ENCODE measurements at regions not wholly inside any gene's neighbourhood (a gene's known extent, or its start where the extent isn't known, plus 50 kb on each side); places are given as distances from the start of the nearest gene placed in this dataset.
A peak's percentile ranks its signal among the peaks of the same experiment; 100 is the strongest.

DNA sequence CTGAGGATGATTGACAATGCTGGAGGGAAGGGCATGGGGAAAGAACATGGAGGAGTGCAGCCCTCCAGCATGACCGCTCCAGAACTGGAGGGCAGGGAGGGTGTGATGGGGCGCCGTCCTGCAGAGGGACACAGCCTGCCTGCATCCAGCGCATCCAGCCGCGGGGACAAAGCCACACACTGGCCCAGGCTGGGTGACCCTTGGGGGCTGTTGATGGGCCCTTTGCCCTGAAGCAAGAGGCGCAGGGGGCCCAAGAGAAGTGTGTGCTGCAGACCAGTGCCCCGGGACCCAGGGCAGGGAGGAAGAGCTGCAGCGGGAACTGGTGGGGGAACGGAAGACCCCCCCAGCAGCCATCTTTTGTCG, 169.8 kb upstream of the PPP1R26 start:
- no peak overlapping the region for H3K4me3 ChIP-seq (ENCODE audit: insufficient read depth, low read depth, low read length)
- H3K27me3 ChIP-seq (ENCODE audit: control insufficient read depth, insufficient read depth, low read length) = no peaks in the 10 kb centered on the region; the same call in 1 of the 2 replicates
- H3K36me3 ChIP-seq (replicated peaks; ENCODE audit: control insufficient read depth, insufficient read depth, low read length) = no peaks in the 10 kb centered on the region
- DNase-seq = peak; percentile 44

DNA sequence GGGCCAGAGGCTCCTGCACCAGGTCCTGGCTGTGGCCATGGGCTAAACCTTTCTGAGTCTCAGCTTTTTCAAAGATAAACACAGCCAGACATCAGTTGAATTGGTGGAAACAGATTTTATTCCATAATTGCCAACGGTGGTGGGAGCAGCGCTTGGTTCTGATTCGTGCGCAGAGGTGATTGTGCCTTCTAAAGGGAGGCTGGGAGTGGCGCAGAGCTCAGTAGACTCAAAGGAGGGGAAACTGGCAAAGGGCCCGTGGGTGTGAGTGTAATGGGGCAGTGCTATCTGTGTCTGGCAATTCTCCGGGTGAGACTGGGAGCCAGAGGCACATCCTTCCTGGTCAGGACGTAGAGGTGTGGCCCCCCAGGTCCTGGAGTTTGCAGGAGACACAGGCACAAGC, 169.4 kb upstream of the PPP1R26 start:
- DNase-seq = peak; percentile 24
- Histone ChIP-seq H3K4me3 (ENCODE audit: insufficient read depth, low read depth, low read length) (no peak overlapping the region), H3K36me3 (replicated peaks; ENCODE audit: control insufficient read depth, insufficient read depth, low read length) (no peaks in the 10 kb centered on the region), H3K27me3 (ENCODE audit: control insufficient read depth, insufficient read depth, low read length) (no peaks in the 10 kb centered on the region; the same call in 1 of the 2 replicates)

DNA sequence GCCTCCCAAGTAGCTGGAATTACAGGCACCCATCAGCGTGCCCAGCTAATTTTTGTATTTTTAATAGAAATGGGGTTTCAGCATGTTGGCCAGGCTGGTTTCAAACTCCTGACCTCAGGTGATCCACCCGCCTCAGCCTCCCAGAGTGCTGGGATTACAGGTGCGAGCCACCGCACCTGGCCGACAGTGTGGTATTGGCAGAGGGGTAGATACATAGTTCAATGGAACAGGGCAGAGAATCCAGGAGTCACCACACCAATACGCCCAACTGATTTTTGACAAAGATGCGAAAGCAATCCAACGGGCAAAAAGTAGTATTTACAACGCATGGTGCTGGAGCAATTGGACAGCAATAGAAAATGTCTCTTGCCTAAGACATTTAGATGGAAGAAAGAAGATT, 164.0 kb upstream of the PPP1R26 start:
- no peak overlapping the region for H3K4me3 ChIP-seq (ENCODE audit: insufficient read depth, low read depth, low read length)
- no peak for DNase-seq
- no peaks in the 10 kb centered on the region for H3K36me3 ChIP-seq (replicated peaks; ENCODE audit: control insufficient read depth, insufficient read depth, low read length)
- H3K27me3 ChIP-seq (ENCODE audit: control insufficient read depth, insufficient read depth, low read length) = no peaks in the 10 kb centered on the region

- Histone ChIP-seq H3K27me3 (ENCODE audit: control insufficient read depth, insufficient read depth, low read length) (no peaks in the 10 kb centered on the region), H3K36me3 (replicated peaks; ENCODE audit: control insufficient read depth, insufficient read depth, low read length) (no peaks in the 10 kb centered on the region), H3K4me3 (ENCODE audit: insufficient read depth, low read depth, low read length) (no peak overlapping the region)
- peak; percentile 13 for DNase-seq
Measured at GRCh38 chr9:135320331-135320730, 159.3 kb upstream of the PPP1R26 start.

- DNase-seq = peak; percentile 28
- Histone ChIP-seq H3K36me3 (replicated peaks; ENCODE audit: control insufficient read depth, insufficient read depth, low read length) (no peaks in the 10 kb centered on the region), H3K27me3 (ENCODE audit: control insufficient read depth, insufficient read depth, low read length) (no peaks in the 10 kb centered on the region), H3K4me3 (ENCODE audit: insufficient read depth, low read depth, low read length) (no peak overlapping the region)
Measured at GRCh38 chr9:135320943-135321342, 158.6 kb upstream of the PPP1R26 start.

GRCh38 chr9:135321580-135321979, 158.0 kb upstream of the PPP1R26 start:
- H3K36me3 ChIP-seq (replicated peaks; ENCODE audit: control insufficient read depth, insufficient read depth, low read length) = no peaks in the 10 kb centered on the region
- no peaks in the 10 kb centered on the region for H3K27me3 ChIP-seq (ENCODE audit: control insufficient read depth, insufficient read depth, low read length)
- H3K4me3 ChIP-seq (ENCODE audit: insufficient read depth, low read depth, low read length) = no peak overlapping the region
- DNase-seq = no peak

DNA sequence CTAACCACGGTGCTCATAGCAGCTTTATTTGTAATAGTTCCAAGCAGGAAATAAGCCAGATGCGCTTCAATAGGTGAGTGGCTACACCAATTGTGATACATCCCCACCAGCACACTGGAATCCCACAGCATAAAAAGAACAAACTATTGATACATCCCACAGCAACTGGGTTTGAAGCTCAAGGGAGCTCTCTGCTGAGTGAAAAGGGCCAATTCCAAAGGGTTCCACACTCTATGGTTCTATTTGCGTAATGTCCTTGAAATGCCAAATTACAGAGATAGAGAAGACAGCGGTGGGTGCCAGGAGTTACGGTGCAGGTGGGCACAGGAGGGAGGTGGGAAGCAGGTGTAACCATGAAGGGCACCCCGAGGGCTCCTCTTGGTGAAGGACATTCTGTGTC, 155.3 kb upstream of the PPP1R26 start:
- no peaks in the 10 kb centered on the region for H3K36me3 ChIP-seq (replicated peaks; ENCODE audit: control insufficient read depth, insufficient read depth, low read length)
- no peaks in the 10 kb centered on the region for H3K27me3 ChIP-seq (ENCODE audit: control insufficient read depth, insufficient read depth, low read length)
- peak; percentile 12 for DNase-seq

GRCh38 chr9:135326141-135326540, 153.4 kb upstream of the PPP1R26 start:
- no peak overlapping the region for H3K4me3 ChIP-seq (ENCODE audit: insufficient read depth, low read depth, low read length)
- H3K27me3 ChIP-seq (ENCODE audit: control insufficient read depth, insufficient read depth, low read length) = no peaks in the 10 kb centered on the region
- peak; percentile 27 for DNase-seq
- H3K36me3 ChIP-seq (replicated peaks; ENCODE audit: control insufficient read depth, insufficient read depth, low read length) = no peaks in the 10 kb centered on the region

More for the DNA sequence above, 155.3 kb upstream of the PPP1R26 start:
- H3K4me3 ChIP-seq (ENCODE audit: insufficient read depth, low read depth, low read length) = no peak overlapping the region

DNA sequence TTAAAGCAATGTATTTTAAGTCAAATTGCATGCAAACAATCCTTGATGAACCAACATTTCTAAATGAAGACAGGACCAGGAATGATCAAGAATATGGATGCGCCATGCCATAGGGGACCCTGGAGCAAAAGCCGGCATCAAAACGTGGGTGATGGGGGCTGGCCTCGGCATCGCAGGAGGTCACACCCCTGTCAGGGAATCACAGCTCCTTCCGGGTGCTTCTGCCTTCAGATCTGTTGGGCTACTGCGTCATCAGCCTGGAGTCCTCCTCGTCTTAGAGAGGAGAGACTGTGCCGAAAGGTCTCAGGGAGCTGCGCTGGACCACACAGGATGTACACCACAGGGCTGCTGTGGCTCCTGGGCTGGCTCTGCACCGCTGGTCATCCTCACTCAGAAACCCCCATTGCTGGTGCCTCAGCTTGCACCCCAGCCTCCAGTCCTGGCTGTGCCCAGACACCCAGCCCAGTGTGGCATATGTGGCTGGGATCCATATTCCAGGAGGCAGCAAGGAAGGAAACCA, 152.9 kb upstream of the PPP1R26 start:
- peak; percentile 23 for DNase-seq
- Histone ChIP-seq H3K27me3 (ENCODE audit: control insufficient read depth, insufficient read depth, low read length) (no peaks in the 10 kb centered on the region), H3K4me3 (ENCODE audit: insufficient read depth, low read depth, low read length) (no peak overlapping the region), H3K36me3 (replicated peaks; ENCODE audit: control insufficient read depth, insufficient read depth, low read length) (no peaks in the 10 kb centered on the region)

GRCh38 chr9:135328485-135329417, 150.8 kb upstream of the PPP1R26 start:
- H3K27me3 ChIP-seq (ENCODE audit: control insufficient read depth, insufficient read depth, low read length) = no peaks in the 10 kb centered on the region
- peak; percentile 56 for DNase-seq

GRCh38 chr9:135329571-135330306, 149.8 kb upstream of the PPP1R26 start:
- Histone ChIP-seq H3K36me3 (replicated peaks; ENCODE audit: control insufficient read depth, insufficient read depth, low read length) (no peaks in the 10 kb centered on the region), H3K27me3 (ENCODE audit: control insufficient read depth, insufficient read depth, low read length) (no peaks in the 10 kb centered on the region), H3K4me3 (ENCODE audit: insufficient read depth, low read depth, low read length) (no peak overlapping the region)
- DNase-seq = peak; percentile 93

More at GRCh38 chr9:135328485-135329417, 150.8 kb upstream of the PPP1R26 start:
- no peak overlapping the region for H3K4me3 ChIP-seq (ENCODE audit: insufficient read depth, low read depth, low read length)
- no peaks in the 10 kb centered on the region for H3K36me3 ChIP-seq (replicated peaks; ENCODE audit: control insufficient read depth, insufficient read depth, low read length)

- Histone ChIP-seq H3K4me3 (ENCODE audit: insufficient read depth, low read depth, low read length) (no peak overlapping the region), H3K36me3 (replicated peaks; ENCODE audit: control insufficient read depth, insufficient read depth, low read length) (no peaks in the 10 kb centered on the region), H3K27me3 (ENCODE audit: control insufficient read depth, insufficient read depth, low read length) (no peaks in the 10 kb centered on the region)
- DNase-seq = peak; percentile 29
Measured at GRCh38 chr9:135330307-135330631, 149.3 kb upstream of the PPP1R26 start.

GRCh38 chr9:135330685-135331590, 148.6 kb upstream of the PPP1R26 start:
- peak; percentile 30 for DNase-seq
- Histone ChIP-seq H3K27me3 (ENCODE audit: control insufficient read depth, insufficient read depth, low read length) (no peaks in the 10 kb centered on the region), H3K4me3 (ENCODE audit: insufficient read depth, low read depth, low read length) (no peak overlapping the region), H3K36me3 (replicated peaks; ENCODE audit: control insufficient read depth, insufficient read depth, low read length) (no peaks in the 10 kb centered on the region)

DNA sequence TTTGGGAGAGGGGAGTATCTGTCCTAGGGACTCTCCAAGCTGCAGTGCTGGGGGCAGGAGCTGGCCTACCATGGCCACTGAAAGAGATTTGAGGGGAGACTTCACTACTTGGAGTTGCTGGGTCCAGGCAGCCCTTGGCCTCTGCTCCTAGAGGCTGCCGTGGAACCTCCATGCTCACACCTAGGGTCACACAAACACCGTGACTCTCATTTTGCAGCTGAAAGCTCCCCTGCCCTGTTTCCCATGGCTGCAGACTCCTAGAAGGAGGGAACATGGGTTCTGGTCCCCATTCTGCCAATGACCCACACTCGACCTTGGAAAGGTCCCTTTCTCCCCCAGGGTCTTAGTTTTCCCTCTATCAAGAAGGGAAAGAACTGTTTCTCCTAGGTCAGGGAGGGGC, 147.1 kb upstream of the PPP1R26 start:
- Histone ChIP-seq H3K4me3 (ENCODE audit: insufficient read depth, low read depth, low read length) (no peak overlapping the region), H3K36me3 (replicated peaks; ENCODE audit: control insufficient read depth, insufficient read depth, low read length) (no peaks in the 10 kb centered on the region), H3K27me3 (ENCODE audit: control insufficient read depth, insufficient read depth, low read length) (no peaks in the 10 kb centered on the region)
- DNase-seq = peak; percentile 22

Measured in H7 (cell line).